Sigmoid colon (tissue), 6 donors: ENCODE measurements at regions not wholly inside any gene's neighbourhood (a gene's known extent, or its start where the extent isn't known, plus 50 kb on each side); places are given as distances from the start of the nearest gene placed in this dataset.
"Not testable (repeated sequence)": the region's sequence is repeated elsewhere in the genome, so short reads cannot be mapped to it uniquely, and the experiment has no call there.

Experiments used
- DNase-seq: peaks from one replicate; pipeline ENCODE4 v3.0.0-alpha.2; 2019
- H3K27ac ChIP-seq, 4 donors: fragments of 200-600 bp; sonication (generic); one replicate each; pipeline ENCODE4 v1.5.1; 2016 to 2019; ENCODE audit warnings: mild to moderate bottlenecking in 1 of 4
- H3K27me3 ChIP-seq, 3 donors: fragments of 200-600 bp; sonication (generic); one replicate each; pipeline ENCODE4 v1.5.1; 2019; ENCODE audit warnings: mild to moderate bottlenecking in 1 of 3
- H3K36me3 ChIP-seq, 4 donors: fragments of 200-600 bp; sonication (generic); one replicate each; pipeline ENCODE4 v1.5.1; 2016 to 2019
- H3K4me1 ChIP-seq, 4 donors: fragments of 200-600 bp; sonication (generic); one replicate each; pipeline ENCODE4 v1.5.1; 2017 to 2019
- H3K4me3 ChIP-seq, 4 donors: fragments of 200-600 bp; sonication (generic); one replicate each; pipeline ENCODE4 v1.5.1; 2017 to 2019; ENCODE audit warnings: mild to moderate bottlenecking in 2 of 4, moderate library complexity in 1 of 4
- H3K9me3 ChIP-seq, 4 donors: fragments of 200-600 bp in 3 of 4; sonication (generic) in 3 of 4; one replicate each; pipeline versions ENCODE4 v1.5.1 to v1.6.1; 2013 to 2019
- EP300 ChIP-seq, 4 donors: sonication (generic); formaldehyde crosslinking; IDR thresholded peaks; one replicate each; pipeline ENCODE4 v1.6.1; 2017; ENCODE audit warnings: antibody characterized with exemption in 4 of 4
- POLR2A ChIP-seq, 2 donors: fragments of 450-650 bp; IDR thresholded peaks; one replicate each; pipeline ENCODE4 v1.6.1; 2016; ENCODE audit warnings: antibody characterized with exemption in 2 of 2, mild to moderate bottlenecking in 2 of 2, moderate library complexity in 2 of 2
- POLR2AphosphoS5 ChIP-seq, 4 donors: sonication (generic); formaldehyde crosslinking; IDR thresholded peaks; one replicate each; pipeline ENCODE4 v1.6.1; 2017; ENCODE audit warnings: antibody characterized with exemption in 4 of 4
- WGBS, 2 donors: extraction: QIAGEN DNeasy Blood & Tissue Kit; methylation state at CpG; one replicate each; pipeline ENCODE4 v1.1.7; 2013; 5-methylcytosine and 5-hydroxymethylcytosine counted together
- intact Hi-C: fragments of 100-400 bp; cut with DNase I; formaldehyde crosslinking; loops from one replicate; pipeline ENCODE4 v1.15.1; 2023
- TF ChIP-seq, protein P1 (sequence below), 4 experiments: fragments of 450-650 bp in 3 of 4; fragments of 200-600 bp in 1 of 4; IDR thresholded peaks; one replicate each; pipeline ENCODE4 v1.5.1; 2016 to 2019; ENCODE audit warnings: antibody characterized with exemption in 4 of 4, mild to moderate bottlenecking in 3 of 4, moderate library complexity in 2 of 4
- donor health status: healthy with polysubstance abuse.
- donor health status: healthy.

DNA sequence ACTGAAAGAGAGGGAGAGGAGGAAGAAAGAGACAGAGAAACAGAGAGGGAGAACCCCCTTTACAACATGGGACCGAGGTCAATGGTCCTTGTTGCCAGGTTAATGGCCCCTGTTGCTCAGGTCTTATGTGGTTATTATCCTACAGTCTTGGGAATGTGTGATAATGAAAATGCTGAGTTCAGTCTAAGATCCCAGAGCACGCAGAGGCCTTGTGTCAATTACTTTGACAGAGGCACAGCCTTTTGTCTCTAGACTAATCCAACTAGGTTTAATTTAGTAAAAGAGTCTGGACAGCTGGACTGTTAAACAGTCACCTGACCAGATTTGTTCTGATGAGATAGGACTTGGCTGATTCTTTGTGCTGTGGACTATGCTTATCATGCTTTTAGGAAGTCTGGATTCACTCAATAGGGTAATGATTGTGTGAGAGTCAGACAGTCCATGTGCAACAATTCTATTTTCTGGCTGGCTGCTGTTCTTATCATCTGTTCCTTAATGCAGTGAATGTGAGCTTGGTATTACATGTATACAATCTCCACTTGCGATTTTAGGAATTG is 157.4 kb upstream of the MAGI2 start:
- no peak for DNase-seq
- no peaks in the 10 kb centered on the region for H3K9me3 ChIP-seq
- no peak overlapping the region for H3K27ac ChIP-seq
- no peak overlapping the region for H3K4me3 ChIP-seq
- no peaks in the 10 kb centered on the region for H3K4me1 ChIP-seq
- no peaks in the 10 kb centered on the region for H3K27me3 ChIP-seq
- intact Hi-C loops: no loop called here
- H3K36me3 ChIP-seq: no peaks in the 10 kb centered on the region
- WGBS, 2 donors: 79% methylated on average over 3 of the region's 3 CpGs
- TF ChIP-seq, protein P1, sequence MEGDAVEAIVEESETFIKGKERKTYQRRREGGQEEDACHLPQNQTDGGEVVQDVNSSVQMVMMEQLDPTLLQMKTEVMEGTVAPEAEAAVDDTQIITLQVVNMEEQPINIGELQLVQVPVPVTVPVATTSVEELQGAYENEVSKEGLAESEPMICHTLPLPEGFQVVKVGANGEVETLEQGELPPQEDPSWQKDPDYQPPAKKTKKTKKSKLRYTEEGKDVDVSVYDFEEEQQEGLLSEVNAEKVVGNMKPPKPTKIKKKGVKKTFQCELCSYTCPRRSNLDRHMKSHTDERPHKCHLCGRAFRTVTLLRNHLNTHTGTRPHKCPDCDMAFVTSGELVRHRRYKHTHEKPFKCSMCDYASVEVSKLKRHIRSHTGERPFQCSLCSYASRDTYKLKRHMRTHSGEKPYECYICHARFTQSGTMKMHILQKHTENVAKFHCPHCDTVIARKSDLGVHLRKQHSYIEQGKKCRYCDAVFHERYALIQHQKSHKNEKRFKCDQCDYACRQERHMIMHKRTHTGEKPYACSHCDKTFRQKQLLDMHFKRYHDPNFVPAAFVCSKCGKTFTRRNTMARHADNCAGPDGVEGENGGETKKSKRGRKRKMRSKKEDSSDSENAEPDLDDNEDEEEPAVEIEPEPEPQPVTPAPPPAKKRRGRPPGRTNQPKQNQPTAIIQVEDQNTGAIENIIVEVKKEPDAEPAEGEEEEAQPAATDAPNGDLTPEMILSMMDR (IDR thresholded peaks at IDR 0.05): no peak

GRCh38 chr7:79610313-79610712 is 156.8 kb upstream of the MAGI2 start:
- intact Hi-C loops: no loop called here
- WGBS, 2 donors: 70 to 78% methylated on average over 1 of the region's 1 CpG
- Histone ChIP-seq H3K4me3 (no peak overlapping the region), H3K4me1 (no peaks in the 10 kb centered on the region), H3K36me3 (no peaks in the 10 kb centered on the region), H3K27ac (no peak overlapping the region), H3K27me3 (no peaks in the 10 kb centered on the region), H3K9me3 (no peaks in the 10 kb centered on the region)
- no peak for TF ChIP-seq POLR2AphosphoS5 (IDR thresholded peaks at IDR 0.05)
- TF ChIP-seq POLR2A (IDR thresholded peaks at IDR 0.05): no peak
- no peak for TF ChIP-seq EP300 (IDR thresholded peaks at IDR 0.05)
- TF ChIP-seq, protein P1 (IDR thresholded peaks at IDR 0.05): no peak
- DNase-seq: no peak

DNA sequence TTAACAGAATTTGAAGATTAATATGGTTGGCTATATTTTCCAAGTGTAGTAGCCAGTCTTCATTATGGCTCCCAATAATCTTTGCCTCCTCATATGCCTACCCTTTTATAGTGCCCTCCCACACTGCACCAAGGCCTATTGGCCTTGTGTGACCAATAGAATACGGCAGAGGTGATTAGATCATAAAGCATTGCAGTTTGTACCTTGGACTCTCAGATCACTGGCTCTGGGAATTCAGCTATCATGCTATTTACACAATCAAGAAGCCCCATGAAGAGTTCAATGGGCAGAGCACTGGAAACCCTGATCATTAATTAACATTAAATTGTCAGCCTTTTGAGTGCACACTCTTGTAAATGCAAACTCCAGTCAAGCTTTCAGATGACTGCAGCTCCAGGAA is 154.5 kb upstream of the MAGI2 start:
- no peak for DNase-seq
- TF ChIP-seq, protein P1 (IDR thresholded peaks at IDR 0.05): no peak
- TF ChIP-seq EP300 (IDR thresholded peaks at IDR 0.05) (no peak), POLR2AphosphoS5 (IDR thresholded peaks at IDR 0.05) (no peak), POLR2A (IDR thresholded peaks at IDR 0.05) (no peak)
- no peaks in the 10 kb centered on the region for H3K36me3 ChIP-seq
- H3K9me3 ChIP-seq: no peaks in the 10 kb centered on the region
- H3K4me3 ChIP-seq: no peak overlapping the region
- no peaks in the 10 kb centered on the region for H3K4me1 ChIP-seq
- H3K27me3 ChIP-seq: no peaks in the 10 kb centered on the region
- H3K27ac ChIP-seq: no peak overlapping the region
- intact Hi-C loops: no loop called here
- 13 to 74% methylated on average over 1 of the region's 1 CpG for WGBS, 2 donors

DNA sequence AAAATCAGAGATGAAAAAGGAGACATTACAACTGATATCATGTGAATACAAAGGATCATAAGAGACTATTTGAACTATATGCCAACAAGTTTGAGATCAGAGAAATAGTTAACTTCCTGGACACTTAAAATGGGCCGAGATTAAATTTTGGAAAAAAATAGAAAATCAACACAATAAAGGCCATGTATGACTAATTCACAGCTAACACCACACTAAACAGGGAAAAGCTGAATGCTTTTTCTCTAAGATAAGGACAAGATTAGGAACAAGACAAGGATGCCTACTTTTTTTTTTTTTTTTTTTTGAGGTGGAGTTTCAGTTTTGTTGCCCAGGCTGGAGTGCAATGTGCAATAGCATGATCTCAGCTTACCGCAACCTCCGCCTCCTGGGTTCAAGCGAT is 151.4 kb upstream of the MAGI2 start:
- Histone ChIP-seq H3K4me1 (no peaks in the 10 kb centered on the region), H3K27me3 (no peaks in the 10 kb centered on the region), H3K27ac (no peak overlapping the region), H3K9me3 (no peaks in the 10 kb centered on the region), H3K4me3 (no peak overlapping the region), H3K36me3 (no peaks in the 10 kb centered on the region)
- intact Hi-C loops: no loop called here
- DNase-seq: no peak
- WGBS, 2 donors: 89 to 94% methylated on average over 4 of the region's 4 CpGs
- TF ChIP-seq, protein P1 (IDR thresholded peaks at IDR 0.05): no peak

GRCh38 chr7:79598351-79598750 is 144.9 kb upstream of the MAGI2 start:
- intact Hi-C loops: no loop called here
- no peak for TF ChIP-seq EP300 (IDR thresholded peaks at IDR 0.05)
- no peak for TF ChIP-seq POLR2A (IDR thresholded peaks at IDR 0.05)
- TF ChIP-seq, protein P1 (IDR thresholded peaks at IDR 0.05): no peak
- TF ChIP-seq POLR2AphosphoS5 (IDR thresholded peaks at IDR 0.05): no peak

GRCh38 chr7:79594671-79595070 is 141.2 kb upstream of the MAGI2 start:
- H3K27ac ChIP-seq, intact Hi-C loops, H3K36me3 ChIP-seq, H3K9me3 ChIP-seq, H3K27me3 ChIP-seq, DNase-seq, H3K4me3 ChIP-seq, H3K4me1 ChIP-seq: not testable (repeated sequence)
- WGBS, 2 donors: 52 to 58% methylated on average over 5 of the region's 5 CpGs

More at GRCh38 chr7:79598351-79598750, 144.9 kb upstream of the MAGI2 start:
- Histone ChIP-seq H3K4me3 (no peak overlapping the region), H3K27ac (no peak overlapping the region), H3K4me1 (no peaks in the 10 kb centered on the region), H3K9me3 (no peaks in the 10 kb centered on the region), H3K36me3 (no peaks in the 10 kb centered on the region), H3K27me3 (no peaks in the 10 kb centered on the region)
- no peak for DNase-seq
- 7 to 35% methylated on average over 3 of the region's 3 CpGs for WGBS, 2 donors
